IMR-90 (cell line): ENCODE measurements at regions not wholly inside any gene's neighbourhood (a gene's known extent, or its start where the extent isn't known, plus 50 kb on each side); places are given as distances from the start of the nearest gene placed in this dataset.

Source experiments
- ATAC-seq: fragments of 200-7000 bp; cut with Tn5 transposase; 2 replicates; pipeline ENCODE4 v1.9.1; 2020; ENCODE audit warnings: low read depth, mild to moderate bottlenecking, moderate library complexity
- BruUV-seq: library from RNA; stranded (reverse); fragments of 400-500 nt; replicated peaks from 2 replicates; lab custom pipeline; 2021; lab: Mats Ljungman, UMichigan
- CTCF ChIA-PET: fragments of 300-600 bp; formaldehyde crosslinking; extraction: SDS; loops from one replicate; lab custom pipeline; 2021; ENCODE audit warnings: antibody characterized with exemption; lab: Yijun Ruan, JAX
- POLR2A ChIA-PET: fragments of 300-600 bp; sonication (Branson Sonifier 250); formaldehyde crosslinking; loops from one replicate; lab custom pipeline; 2022; ENCODE audit warnings: antibody characterized with exemption; ENCODE audit not compliant: unreplicated experiment; lab: Charles Lee
- DNase-seq: peaks from one replicate; pipeline ENCODE4 v3.0.0; 2013
- H2AFZ ChIP-seq: replicated peaks from 2 replicates; pipeline ENCODE3; 2013; ENCODE audit warnings: low read length, mild to moderate bottlenecking; ENCODE audit not compliant: poor library complexity
- H2AK5ac ChIP-seq: 2 replicates; pipeline ENCODE4 v1.6.1; 2013; ENCODE audit warnings: low read depth, low read length, inconsistent platforms
- H2AK9ac ChIP-seq: replicated peaks from 2 replicates; pipeline ENCODE3; 2013; ENCODE audit warnings: mild to moderate bottlenecking, low read depth, low read length, moderate library complexity; ENCODE audit not compliant: poor library complexity
- H2BK120ac ChIP-seq: 2 replicates; pipeline ENCODE4 v1.6.1; 2013; ENCODE audit warnings: low read depth, low read length, inconsistent platforms
- H2BK15ac ChIP-seq: 3 replicates; pipeline ENCODE4 v1.6.1; 2013; ENCODE audit warnings: low read depth, low read length, inconsistent platforms
- H2BK20ac ChIP-seq: 2 replicates; pipeline ENCODE4 v1.6.1; 2013; ENCODE audit warnings: low read depth, mild to moderate bottlenecking, inconsistent platforms, low read length, moderate library complexity
- H2BK5ac ChIP-seq: 2 replicates; pipeline ENCODE4 v1.6.1; 2013; ENCODE audit warnings: mild to moderate bottlenecking, low read depth, low read length, inconsistent platforms; ENCODE audit not compliant: poor library complexity, severe bottlenecking
- H3K14ac ChIP-seq: replicated peaks from 2 replicates; pipeline ENCODE4 v1.6.1; 2013; ENCODE audit warnings: low read depth, low read length, inconsistent platforms
- H3K18ac ChIP-seq: 2 replicates; pipeline ENCODE4 v1.6.1; 2013; ENCODE audit warnings: low read depth, low read length, control low read depth
- H3K23ac ChIP-seq: 2 replicates; pipeline ENCODE4 v1.6.1; 2013; ENCODE audit warnings: low read depth, low read length, inconsistent platforms
- H3K27ac ChIP-seq: 2 replicates; pipeline ENCODE4 v1.5.1; 2013; ENCODE audit warnings: mild to moderate bottlenecking, control low read depth, low read length; ENCODE audit not compliant: insufficient read depth
- H3K27me3 ChIP-seq: 2 replicates; pipeline ENCODE4 v1.6.1; 2013; ENCODE audit warnings: low read length; ENCODE audit not compliant: control insufficient read depth, insufficient read depth
- H3K36me3 ChIP-seq: 2 replicates; pipeline ENCODE4 v1.6.1; 2013; ENCODE audit warnings: low read length, mixed read lengths; ENCODE audit not compliant: control insufficient read depth, insufficient read depth
- H3K4ac ChIP-seq: 2 replicates; pipeline ENCODE4 v1.6.1; 2013; ENCODE audit warnings: low read depth, low read length, inconsistent platforms
- H3K4me1 ChIP-seq: 2 replicates; pipeline ENCODE4 v1.6.1; 2013; ENCODE audit warnings: low read length, mixed read lengths; ENCODE audit not compliant: control insufficient read depth, insufficient read depth
- H3K4me2 ChIP-seq: 2 replicates; pipeline ENCODE4 v1.6.1; 2013; ENCODE audit warnings: low read depth, mild to moderate bottlenecking, control low read depth, low read length, moderate library complexity
- H3K4me3 ChIP-seq: 2 replicates; pipeline ENCODE4 v1.5.1; 2013; ENCODE audit warnings: low read depth, mild to moderate bottlenecking, control low read depth, low read length, moderate library complexity; ENCODE audit not compliant: insufficient read depth
- H3K56ac ChIP-seq: 2 replicates; pipeline ENCODE4 v1.6.1; 2013; ENCODE audit warnings: low read length, inconsistent platforms; ENCODE audit not compliant: insufficient read depth; ENCODE audit errors: extremely low read depth
- H3K79me1 ChIP-seq, 2 experiments: 2 replicates each; pipeline ENCODE4 v1.6.1; 2013; ENCODE audit warnings: low read length in 2 of 2, inconsistent platforms in 1 of 2, low read depth in 1 of 2
- H3K9ac ChIP-seq: 2 replicates; pipeline ENCODE4 v1.6.1; 2013; ENCODE audit warnings: low read depth, low read length, control low read depth
- H3K9me1 ChIP-seq: 2 replicates; pipeline ENCODE4 v1.6.1; 2013; ENCODE audit warnings: low read length, inconsistent platforms; ENCODE audit not compliant: insufficient read depth
- H3K9me3 ChIP-seq: 2 replicates; pipeline ENCODE4 v1.6.1; 2013; ENCODE audit warnings: low read length; ENCODE audit not compliant: control insufficient read depth, insufficient read depth
- H4K20me1 ChIP-seq: 2 replicates; pipeline ENCODE4 v1.6.1; 2013; ENCODE audit warnings: low read length, inconsistent platforms; ENCODE audit not compliant: insufficient read depth
- H4K5ac ChIP-seq: 2 replicates; pipeline ENCODE4 v1.6.1; 2013; ENCODE audit warnings: mild to moderate bottlenecking, low read depth, low read length, control low read depth
- H4K8ac ChIP-seq, 2 experiments: 2 replicates each; pipeline ENCODE4 v1.6.1; 2013; ENCODE audit warnings: low read depth in 2 of 2, low read length in 2 of 2, control low read depth in 1 of 2, inconsistent platforms in 1 of 2
- H4K91ac ChIP-seq: 2 replicates; pipeline ENCODE4 v1.6.1; 2013; ENCODE audit warnings: low read depth, low read length, inconsistent platforms; ENCODE audit not compliant: insufficient read depth
- BHLHE40 ChIP-seq: fragments of 150-350 bp; IDR thresholded peaks from 2 replicates; pipeline ENCODE4 v1.6.1; 2016; ENCODE audit warnings: mild to moderate bottlenecking, low read depth, low read length
- ELK1 ChIP-seq: fragments of 150-350 bp; IDR thresholded peaks from 2 replicates; pipeline ENCODE4 v1.6.1; 2016; ENCODE audit warnings: low read depth, mild to moderate bottlenecking, low read length, moderate library complexity, borderline replicate concordance
- FOS ChIP-seq: fragments of 150-350 bp; IDR thresholded peaks from 2 replicates; pipeline ENCODE4 v1.6.1; 2016; ENCODE audit warnings: low read depth, low read length
- MAFK ChIP-seq: IDR thresholded peaks from 2 replicates; pipeline ENCODE4 v1.6.1; 2012; ENCODE audit warnings: low read depth, low read length, improper control_type of control experiment
- NFE2L2 ChIP-seq: fragments of 150-350 bp; IDR thresholded peaks from 2 replicates; pipeline ENCODE4 v1.6.1; 2016; ENCODE audit warnings: low read depth, mild to moderate bottlenecking, low read length
- POLR2A ChIP-seq: IDR thresholded peaks from 2 replicates; pipeline ENCODE4 v1.6.1; 2012; ENCODE audit warnings: mild to moderate bottlenecking, low read depth, low read length
- RCOR1 ChIP-seq: IDR thresholded peaks from 2 replicates; pipeline ENCODE4 v1.6.1; 2012; ENCODE audit warnings: mild to moderate bottlenecking, low read length, improper control_type of control experiment; ENCODE audit not compliant: insufficient replicate concordance
- RFX5 ChIP-seq: IDR thresholded peaks from 2 replicates; pipeline ENCODE4 v1.8.0; 2012; ENCODE audit warnings: low read depth, mild to moderate bottlenecking, low read length, moderate library complexity
- USF2 ChIP-seq: fragments of 150-350 bp; IDR thresholded peaks from 2 replicates; pipeline ENCODE4 v1.6.1; 2017; ENCODE audit warnings: mild to moderate bottlenecking, antibody characterized with exemption, low read length, low read depth
- WGBS, 2 experiments: methylation state at CpG; one replicate each; pipeline versions ENCODE4 v1.1.5 to v1.1.7; 2013; ENCODE audit warnings: missing lambda C conversion rate in 2 of 2; ENCODE audit not compliant: insufficient read length in 1 of 2; ENCODE audit errors: extremely low coverage in 2 of 2; 5-methylcytosine and 5-hydroxymethylcytosine counted together
- dilution Hi-C: fragments of 300-500 bp; cut with HindIII; formaldehyde crosslinking; loops from one replicate; pipeline ENCODE4 v1.14.3; 2018; ENCODE audit warnings: low sequenced_read_pairs; ENCODE audit not compliant: unreplicated experiment
- in situ Hi-C: fragments of 300-500 bp; cut with MboI; formaldehyde crosslinking; loops from 3 replicates; pipeline ENCODE4 v1.14.3; 2019; ENCODE audit warnings: low sequenced_read_pairs, inconsistent platforms, mixed read lengths
- intact Hi-C: fragments of 100-400 bp; cut with micrococcal nuclease; formaldehyde crosslinking; loops from 2 replicates; pipeline ENCODE4 v1.10.0; 2022

- no peak for TF ChIP-seq ELK1
These were observed 1999.3 kb downstream of the MAT2B start (continued) for GRCh38 chr5:165504674-165505073.

GRCh38 chr5:165508286-165508685 is 2002.9 kb downstream of the MAT2B start:
- Histone ChIP-seq H3K9ac (no peak overlapping the region), H3K9me1 (no peaks in the 10 kb centered on the region), H3K4me3 (no peak overlapping the region), H3K4ac (no peak overlapping the region), H2BK15ac (no peak overlapping the region), H4K5ac (no peak overlapping the region), H2BK5ac (no peak overlapping the region), H3K23ac (no peak overlapping the region), H4K91ac (no peak overlapping the region), H3K18ac (no peak overlapping the region), H3K14ac (no peak overlapping the region), H2AK9ac (no peak overlapping the region), H3K36me3 (no peaks in the 10 kb centered on the region), H3K56ac (no peak overlapping the region), H3K4me2 (no peak overlapping the region), H4K8ac (no peak overlapping the region), H3K27me3 (no peaks in the 10 kb centered on the region), H3K79me1 (no peaks in the 10 kb centered on the region), H3K9me3 (peaks cover 2% of the 10 kb centered on the region; the same call in 1 of the 2 replicates), H2AK5ac (no peak overlapping the region), H3K4me1 (no peaks in the 10 kb centered on the region; the same call in 1 of the 2 replicates), H2BK20ac (no peak overlapping the region), H3K27ac (no peak overlapping the region), H4K20me1 (no peaks in the 10 kb centered on the region), H2AFZ (no peak overlapping the region), H2BK120ac (no peak overlapping the region)
- no CpG with 5 or more reads among the region's 1 CpG for WGBS, 2 experiments
- intact Hi-C loops (loop anchor here (10.0 kb wide), 1 partner anchor 107 kb away; no protein-coding TSS in a partner anchor), in situ Hi-C loops (no loop called here), dilution Hi-C loops (no loop called here)
- no peak for TF ChIP-seq BHLHE40
- no peak for TF ChIP-seq RCOR1
- no peak for TF ChIP-seq RFX5
- TF ChIP-seq USF2: no peak
- TF ChIP-seq POLR2A: no peak
- no peak for TF ChIP-seq MAFK
- TF ChIP-seq NFE2L2: no peak
- no peak for TF ChIP-seq FOS
- ChIA-PET CTCF (no interaction called here), POLR2A (no interaction called here)
- ATAC-seq (no peak), DNase-seq (no peak)
- no TSS peak for BruUV-seq
